GM12878 (cell line): ENCODE measurements at regions not wholly inside any gene's neighbourhood (a gene's known extent, or its start where the extent isn't known, plus 50 kb on each side); places are given as distances from the start of the nearest gene placed in this dataset.

Experiments used
- ATAC-seq: fragments of 200-7000 bp; cut with Tn5 transposase; 3 replicates; pipeline ENCODE4 v1.9.1; 2020; ENCODE audit warnings: mild to moderate bottlenecking, moderate library complexity
- BruUV-seq: library from RNA; stranded (reverse); fragments of 400-500 nt; replicated peaks from 2 replicates; lab custom pipeline; 2021; lab: Mats Ljungman, UMichigan
- CTCF ChIA-PET: fragments of 300-600 bp; sonication (Branson Sonifier 250); formaldehyde crosslinking; extraction: SDS; loops from one replicate; lab custom pipeline; 2021; ENCODE audit warnings: inconsistent platforms; lab: Yijun Ruan, JAX
- POLR2A ChIA-PET: fragments of 350-600 bp; formaldehyde crosslinking; extraction: SDS; loops from one replicate; lab custom pipeline; 2021; ENCODE audit warnings: inconsistent platforms; lab: Charles Lee
- RAD21 ChIA-PET: fragments of 300-600 bp; sonication (Branson Sonifier 250); formaldehyde crosslinking; loops from one replicate; lab custom pipeline; 2023; ENCODE audit warnings: antibody characterized with exemption; ENCODE audit not compliant: unreplicated experiment; lab: Charles Lee
- SMC1A ChIA-PET: fragments of 300-600 bp; sonication (Branson Sonifier 250); formaldehyde crosslinking; loops from one replicate; lab custom pipeline; 2023; ENCODE audit not compliant: unreplicated experiment, uncharacterized antibody; lab: Charles Lee
- DNase-seq: peaks from one replicate; pipeline ENCODE4 v3.0.0-alpha.2; 2011; ENCODE audit warnings: low read depth, low spot score
- FAIRE-seq: peaks from 3 replicates; lab custom pipeline; 2011; peaks lifted over from hg19 to GRCh38; lab: Jason Lieb, UNC
- H2AFZ ChIP-seq: 2 replicates; pipeline ENCODE4 v1.6.0; 2011; ENCODE audit warnings: low read depth, low read length, control low read depth; ENCODE audit not compliant: control insufficient read depth
- H3K27ac ChIP-seq: 2 replicates; pipeline ENCODE4 v1.5.1; 2011; ENCODE audit warnings: control low read depth; ENCODE audit not compliant: control insufficient read depth, insufficient read depth
- H3K27me3 ChIP-seq, 2 experiments: replicated peaks in 1 of 2; 2 replicates each; pipeline versions ENCODE4 v1.6.0 to v1.6.1; 2011; ENCODE audit warnings: low read length in 1 of 2; ENCODE audit not compliant: control insufficient read depth in 2 of 2, insufficient read depth in 2 of 2
- H3K36me3 ChIP-seq, 2 experiments: 2 replicates each; pipeline ENCODE4 v1.5.1; 2011; ENCODE audit warnings: low read length in 1 of 2; ENCODE audit not compliant: control insufficient read depth in 2 of 2, insufficient read depth in 2 of 2
- H3K4me1 ChIP-seq: 2 replicates; pipeline ENCODE4 v1.6.1; 2011; ENCODE audit warnings: mild to moderate bottlenecking, low read length, moderate library complexity, mixed read lengths; ENCODE audit not compliant: control insufficient read depth, insufficient read depth
- H3K4me2 ChIP-seq: 2 replicates; pipeline ENCODE4 v1.6.0; 2011; ENCODE audit warnings: control low read depth; ENCODE audit not compliant: control insufficient read depth, insufficient read depth
- H3K4me3 ChIP-seq: fragments of 200-600 bp; sonication (generic); 2 replicates; pipeline ENCODE4 v1.5.1; 2016
- H3K79me2 ChIP-seq: 2 replicates; pipeline ENCODE4 v1.6.0; 2011; ENCODE audit warnings: low read length; ENCODE audit not compliant: control insufficient read depth, insufficient read depth
- H3K9ac ChIP-seq: 2 replicates; pipeline ENCODE4 v1.8.0; 2011; ENCODE audit warnings: low read length, control low read depth, mixed read lengths; ENCODE audit not compliant: control insufficient read depth, insufficient read depth
- H3K9me3 ChIP-seq: replicated peaks from 3 replicates; pipeline ENCODE4 v1.5.1; 2011; ENCODE audit warnings: mild to moderate bottlenecking, low read length; ENCODE audit not compliant: control insufficient read depth, insufficient read depth
- H4K20me1 ChIP-seq: 2 replicates; pipeline ENCODE4 v1.6.0; 2011; ENCODE audit not compliant: control insufficient read depth, insufficient read depth
- ASH2L ChIP-seq: fragments of 300-600, 200-600 bp; sonication (generic); IDR thresholded peaks from 2 replicates; pipeline ENCODE4 v1.6.1; 2017; ENCODE audit warnings: low read depth, mild to moderate bottlenecking, borderline replicate concordance
- CBX5 ChIP-seq: sonication (generic); IDR thresholded peaks from 2 replicates; pipeline ENCODE4 v1.6.1; 2016; ENCODE audit warnings: low read depth, moderate library complexity, mild to moderate bottlenecking, inconsistent platforms
- EED ChIP-seq: sonication (generic); IDR thresholded peaks from 2 replicates; pipeline ENCODE4 v1.6.1; 2016; ENCODE audit warnings: antibody characterized with exemption, low read depth
- ESRRA ChIP-seq: IDR thresholded peaks from 2 replicates; pipeline ENCODE4 v1.6.1; 2012; ENCODE audit warnings: mild to moderate bottlenecking, low read length, improper control_type of control experiment
- GATAD2B ChIP-seq: fragments of 450-650 bp; conservative IDR thresholded peaks from 2 replicates; pipeline ENCODE4 v1.6.1; 2017; ENCODE audit warnings: low read depth, mild to moderate bottlenecking, moderate library complexity
- HDAC2 ChIP-seq: fragments of 200-600 bp; sonication (generic); IDR thresholded peaks from 2 replicates; pipeline ENCODE4 v1.6.1; 2017
- MEF2B ChIP-seq: fragments of 450-650 bp; IDR thresholded peaks from 2 replicates; pipeline ENCODE4 v1.6.1; 2018; ENCODE audit warnings: mild to moderate bottlenecking, moderate library complexity; ENCODE audit not compliant: partially characterized antibody, poor library complexity, severe bottlenecking
- RAD21 ChIP-seq: IDR thresholded peaks from 2 replicates; pipeline ENCODE4 v1.6.1; 2011; ENCODE audit warnings: mild to moderate bottlenecking, low read depth, low read length, moderate library complexity; ENCODE audit not compliant: insufficient read depth
- RFX5 ChIP-seq: IDR thresholded peaks from 2 replicates; pipeline ENCODE4 v1.6.1; 2011; ENCODE audit warnings: low read depth, low read length, improper control_type of control experiment
- SIN3A ChIP-seq: IDR thresholded peaks from 2 replicates; pipeline ENCODE4 v1.6.1; 2012; ENCODE audit warnings: low read depth, low read length, improper control_type of control experiment
- WGBS: methylation state at CpG from one replicate; pipeline ENCODE4 v1.1.6; 2016; ENCODE audit warnings: low lambda C conversion rate; ENCODE audit not compliant: insufficient replicate concordance, insufficient coverage; ENCODE audit errors: missing lambda C conversion rate; 5-methylcytosine and 5-hydroxymethylcytosine counted together
- in situ Hi-C: fragments of 300-500 bp; cut with MboI; formaldehyde crosslinking; loops from 9 replicates; pipeline ENCODE4 v1.14.3; 2018; ENCODE audit warnings: mixed read lengths
- intact Hi-C: fragments of 100-400 bp; cut with micrococcal nuclease; formaldehyde crosslinking; loops from one replicate; pipeline ENCODE4 v1.14.2; 2022; ENCODE audit not compliant: unreplicated experiment
- TF ChIP-seq, protein P1 (sequence below): fragments of 450-650 bp; IDR thresholded peaks from 2 replicates; pipeline ENCODE4 v1.6.1; 2017; ENCODE audit warnings: mild to moderate bottlenecking
- TF ChIP-seq, protein P2 (sequence below), 3 experiments: IDR thresholded peaks in 2 of 3; conservative IDR thresholded peaks in 1 of 3; 2 replicates each; pipeline ENCODE4 v1.5.1; 2011; ENCODE audit warnings: low read depth in 3 of 3, low read length in 3 of 3, mild to moderate bottlenecking in 3 of 3, control low read depth in 2 of 3, moderate library complexity in 2 of 3, inconsistent platforms in 1 of 3, mixed read lengths in 1 of 3; ENCODE audit not compliant: control insufficient read depth in 2 of 3, insufficient read depth in 1 of 3; ENCODE audit errors: extremely low read depth in 1 of 3
- TF ChIP-seq, protein P3 (sequence below): IDR thresholded peaks from 2 replicates; pipeline ENCODE4 v1.6.1; 2012; ENCODE audit warnings: low read depth, low read length, improper control_type of control experiment
- TF ChIP-seq, protein P4 (sequence below): IDR thresholded peaks from 2 replicates; pipeline ENCODE4 v1.6.1; 2012; ENCODE audit warnings: low read depth, low read length, improper control_type of control experiment
- TF ChIP-seq, protein P5 (sequence below): fragments of 450-650 bp; IDR thresholded peaks from 2 replicates; pipeline ENCODE4 v1.6.1; 2016; ENCODE audit warnings: mild to moderate bottlenecking

DNA sequence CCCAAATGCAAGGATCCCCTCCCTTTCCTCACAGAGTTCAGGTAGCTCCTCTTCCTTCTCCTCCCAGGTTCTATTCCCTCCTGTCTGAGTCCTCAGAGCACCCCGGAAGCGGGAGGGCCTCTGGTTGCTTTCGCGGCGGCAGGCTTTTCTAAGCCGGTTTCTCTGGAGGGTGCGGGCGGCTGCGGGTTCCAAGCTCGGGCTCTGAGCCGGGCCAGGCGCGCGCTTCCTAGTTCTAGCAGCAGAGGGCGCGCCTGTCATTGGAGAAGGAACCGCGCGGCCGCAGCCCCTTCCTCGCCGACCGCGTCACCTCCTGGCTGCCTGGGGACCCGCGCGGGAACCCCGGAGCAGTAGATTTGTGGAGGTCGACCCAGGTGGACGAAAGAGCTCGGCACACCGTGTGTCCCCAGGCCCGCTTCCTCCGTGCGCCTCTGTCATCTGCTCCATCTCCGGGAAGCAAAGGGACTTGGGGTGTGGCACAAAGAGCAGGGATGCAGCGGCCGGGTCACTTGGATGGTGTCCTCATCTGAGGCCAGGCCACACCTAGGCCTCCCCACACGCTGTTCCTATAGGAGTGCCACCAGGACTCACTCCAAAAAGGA, 389.0 kb upstream of the PODXL start (continued):
- no peak for TF ChIP-seq ASH2L
- TF ChIP-seq, protein P1, sequence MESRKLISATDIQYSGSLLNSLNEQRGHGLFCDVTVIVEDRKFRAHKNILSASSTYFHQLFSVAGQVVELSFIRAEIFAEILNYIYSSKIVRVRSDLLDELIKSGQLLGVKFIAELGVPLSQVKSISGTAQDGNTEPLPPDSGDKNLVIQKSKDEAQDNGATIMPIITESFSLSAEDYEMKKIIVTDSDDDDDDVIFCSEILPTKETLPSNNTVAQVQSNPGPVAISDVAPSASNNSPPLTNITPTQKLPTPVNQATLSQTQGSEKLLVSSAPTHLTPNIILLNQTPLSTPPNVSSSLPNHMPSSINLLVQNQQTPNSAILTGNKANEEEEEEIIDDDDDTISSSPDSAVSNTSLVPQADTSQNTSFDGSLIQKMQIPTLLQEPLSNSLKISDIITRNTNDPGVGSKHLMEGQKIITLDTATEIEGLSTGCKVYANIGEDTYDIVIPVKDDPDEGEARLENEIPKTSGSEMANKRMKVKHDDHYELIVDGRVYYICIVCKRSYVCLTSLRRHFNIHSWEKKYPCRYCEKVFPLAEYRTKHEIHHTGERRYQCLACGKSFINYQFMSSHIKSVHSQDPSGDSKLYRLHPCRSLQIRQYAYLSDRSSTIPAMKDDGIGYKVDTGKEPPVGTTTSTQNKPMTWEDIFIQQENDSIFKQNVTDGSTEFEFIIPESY, result no peak
- TF ChIP-seq, protein P2, sequence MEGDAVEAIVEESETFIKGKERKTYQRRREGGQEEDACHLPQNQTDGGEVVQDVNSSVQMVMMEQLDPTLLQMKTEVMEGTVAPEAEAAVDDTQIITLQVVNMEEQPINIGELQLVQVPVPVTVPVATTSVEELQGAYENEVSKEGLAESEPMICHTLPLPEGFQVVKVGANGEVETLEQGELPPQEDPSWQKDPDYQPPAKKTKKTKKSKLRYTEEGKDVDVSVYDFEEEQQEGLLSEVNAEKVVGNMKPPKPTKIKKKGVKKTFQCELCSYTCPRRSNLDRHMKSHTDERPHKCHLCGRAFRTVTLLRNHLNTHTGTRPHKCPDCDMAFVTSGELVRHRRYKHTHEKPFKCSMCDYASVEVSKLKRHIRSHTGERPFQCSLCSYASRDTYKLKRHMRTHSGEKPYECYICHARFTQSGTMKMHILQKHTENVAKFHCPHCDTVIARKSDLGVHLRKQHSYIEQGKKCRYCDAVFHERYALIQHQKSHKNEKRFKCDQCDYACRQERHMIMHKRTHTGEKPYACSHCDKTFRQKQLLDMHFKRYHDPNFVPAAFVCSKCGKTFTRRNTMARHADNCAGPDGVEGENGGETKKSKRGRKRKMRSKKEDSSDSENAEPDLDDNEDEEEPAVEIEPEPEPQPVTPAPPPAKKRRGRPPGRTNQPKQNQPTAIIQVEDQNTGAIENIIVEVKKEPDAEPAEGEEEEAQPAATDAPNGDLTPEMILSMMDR (IDR thresholded peaks at IDR 0.05 in 2 of 3, conservative IDR thresholded peaks at IDR 0.05 in 1 of 3; ENCODE audit: control insufficient read depth in 2 of 3, extremely low read depth in 1 of 3, insufficient read depth in 1 of 3, low read depth in 3 of 3, low read length in 3 of 3), result peak; percentile 64 to 76 (median 67)
- peak; percentile 76 for TF ChIP-seq RAD21
- TF ChIP-seq, protein P3, sequence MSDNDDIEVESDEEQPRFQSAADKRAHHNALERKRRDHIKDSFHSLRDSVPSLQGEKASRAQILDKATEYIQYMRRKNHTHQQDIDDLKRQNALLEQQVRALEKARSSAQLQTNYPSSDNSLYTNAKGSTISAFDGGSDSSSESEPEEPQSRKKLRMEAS, result no peak
- TF ChIP-seq CBX5, result no peak

DNA sequence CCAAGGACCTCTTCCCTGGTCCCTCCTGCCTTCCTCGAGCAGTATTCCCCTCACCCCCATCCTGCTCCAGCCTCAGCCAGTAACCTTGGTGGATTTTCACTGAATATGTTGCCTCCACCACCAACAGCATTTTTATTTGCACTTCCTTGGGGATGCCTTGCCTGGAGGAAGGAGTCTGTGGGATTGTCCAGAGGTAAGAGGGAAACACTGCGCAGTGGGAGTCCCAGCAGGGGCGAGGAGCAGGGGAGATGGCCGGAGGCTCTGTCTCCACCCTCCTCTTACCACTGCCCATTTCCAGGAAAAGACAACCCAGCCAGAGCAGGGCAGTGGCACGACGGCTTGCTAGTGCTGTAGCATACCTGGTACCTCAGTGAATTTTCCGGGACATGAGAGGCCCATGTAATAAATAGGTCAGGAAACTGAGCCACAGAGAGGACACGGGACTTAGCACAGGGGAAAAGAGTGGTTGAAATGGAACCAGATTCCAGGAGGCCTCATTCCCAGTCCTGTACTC, 388.2 kb upstream of the PODXL start:
- in situ Hi-C loops, result no loop called here
- POLR2A ChIA-PET, result no interaction called here
- no peak for FAIRE-seq
- TF ChIP-seq RFX5 (no peak), RAD21 (no peak), GATAD2B (no peak), HDAC2 (no peak), ESRRA (no peak), MEF2B (no peak), EED (no peak), SIN3A (no peak)
- TF ChIP-seq, protein P4, sequence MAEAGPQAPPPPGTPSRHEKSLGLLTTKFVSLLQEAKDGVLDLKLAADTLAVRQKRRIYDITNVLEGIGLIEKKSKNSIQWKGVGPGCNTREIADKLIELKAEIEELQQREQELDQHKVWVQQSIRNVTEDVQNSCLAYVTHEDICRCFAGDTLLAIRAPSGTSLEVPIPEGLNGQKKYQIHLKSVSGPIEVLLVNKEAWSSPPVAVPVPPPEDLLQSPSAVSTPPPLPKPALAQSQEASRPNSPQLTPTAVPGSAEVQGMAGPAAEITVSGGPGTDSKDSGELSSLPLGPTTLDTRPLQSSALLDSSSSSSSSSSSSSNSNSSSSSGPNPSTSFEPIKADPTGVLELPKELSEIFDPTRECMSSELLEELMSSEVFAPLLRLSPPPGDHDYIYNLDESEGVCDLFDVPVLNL, result no peak
- TF ChIP-seq, protein P5, sequence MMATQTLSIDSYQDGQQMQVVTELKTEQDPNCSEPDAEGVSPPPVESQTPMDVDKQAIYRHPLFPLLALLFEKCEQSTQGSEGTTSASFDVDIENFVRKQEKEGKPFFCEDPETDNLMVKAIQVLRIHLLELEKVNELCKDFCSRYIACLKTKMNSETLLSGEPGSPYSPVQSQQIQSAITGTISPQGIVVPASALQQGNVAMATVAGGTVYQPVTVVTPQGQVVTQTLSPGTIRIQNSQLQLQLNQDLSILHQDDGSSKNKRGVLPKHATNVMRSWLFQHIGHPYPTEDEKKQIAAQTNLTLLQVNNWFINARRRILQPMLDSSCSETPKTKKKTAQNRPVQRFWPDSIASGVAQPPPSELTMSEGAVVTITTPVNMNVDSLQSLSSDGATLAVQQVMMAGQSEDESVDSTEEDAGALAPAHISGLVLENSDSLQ, result no peak

More for the DNA sequence above, 388.2 kb upstream of the PODXL start:
- ChIA-PET CTCF (interaction anchor here (0.6 to 2.4 kb wide), 9 partner anchors 16 to 636 kb away, joined by 3 to 11 read pairs (median 3); no protein-coding TSS in a partner anchor), SMC1A (interaction anchor here (0.7 to 2.7 kb wide), 4 partner anchors 84 to 636 kb away, joined by 3 to 8 read pairs (median 3); no protein-coding TSS in a partner anchor), RAD21 (interaction anchor here (1.0 to 1.1 kb wide), 3 partner anchors 85 to 636 kb away, joined by 3 to 4 read pairs (median 4); no protein-coding TSS in a partner anchor)
- Histone ChIP-seq H3K27me3 (peaks cover 1 to 3% of the 10 kb centered on the region in 2 experiments; a peak in 1 of 4 replicates), H4K20me1 (no peaks in the 10 kb centered on the region), H3K4me2 (no peak overlapping the region), H3K79me2 (no peaks in the 10 kb centered on the region), H3K36me3 (no peaks in the 10 kb centered on the region), H3K27ac (no peak overlapping the region), H3K9ac (no peak overlapping the region), H3K9me3 (no peaks in the 10 kb centered on the region; the same call in 2 of the 3 replicates), H3K4me1 (no peaks in the 10 kb centered on the region; the same call in 1 of the 2 replicates), H3K4me3 (no peak overlapping the region), H2AFZ (no peak overlapping the region)
- DNase-seq (no peak), ATAC-seq (no peak)
- BruUV-seq, result no TSS peak
- intact Hi-C loops, result loop anchor here (1.0 to 10.0 kb wide), 4 partner anchors 85 to 640 kb away; no protein-coding TSS in a partner anchor
- 28% methylated on average over 8 of the region's 8 CpGs for WGBS
